ENCODE measurements at regions not wholly inside any gene's neighbourhood (a gene's known extent, or its start where the extent isn't known, plus 50 kb on each side); places are given as distances from the start of the nearest gene placed in this dataset.

- no peak overlapping the region for H3K27ac ChIP-seq (ENCODE audit: extremely low read depth, low read depth, low read length)
- POLR2A ChIA-PET: no interaction called here
- H3K36me3 ChIP-seq (ENCODE audit: control insufficient read depth in 2 of 2, insufficient read depth in 1 of 2, low read length in 2 of 2): no peaks in the 10 kb centered on the region
- H3K4me3 ChIP-seq (ENCODE audit: low read depth, low read length): no peak overlapping the region
- H3K9me3 ChIP-seq (ENCODE audit: control insufficient read depth, insufficient read depth, low read depth, low read length): no peaks in the 10 kb centered on the region
- no peak for TF ChIP-seq PBX3 (CRISPR knock-in tag; IDR thresholded peaks at IDR 0.05)
- TF ChIP-seq HOXA7 (CRISPR knock-in tag; IDR thresholded peaks at IDR 0.05; ENCODE audit: borderline replicate concordance): no peak
- TF ChIP-seq ZIC2 (tag by site-specific recombination; IDR thresholded peaks at IDR 0.05): no peak
- TF ChIP-seq ZFP37 (tag by site-specific recombination; IDR thresholded peaks at IDR 0.05): no peak
- no peak for TF ChIP-seq ZNF416 (tag by site-specific recombination; IDR thresholded peaks at IDR 0.05)
- no peak for TF ChIP-seq ZNF157 (tag by site-specific recombination; IDR thresholded peaks at IDR 0.05)
- TF ChIP-seq ZNF658 (tag by site-specific recombination; IDR thresholded peaks at IDR 0.05): no peak
- TF ChIP-seq ZBTB8A (tag by site-specific recombination; IDR thresholded peaks at IDR 0.05): no peak
- no peak for TF ChIP-seq ZNF18 (tag by site-specific recombination; IDR thresholded peaks at IDR 0.05)
- TF ChIP-seq BCL11A (tag by site-specific recombination; IDR thresholded peaks at IDR 0.05; ENCODE audit: low read depth): no peak
- no peak for TF ChIP-seq ZNF510 (tag by site-specific recombination; IDR thresholded peaks at IDR 0.05; ENCODE audit: insufficient replicate concordance)
- no peak for TF ChIP-seq ZNF558 (tag by site-specific recombination; IDR thresholded peaks at IDR 0.05)
- TF ChIP-seq PRDM4 (tag by site-specific recombination; IDR thresholded peaks at IDR 0.05): no peak
- no peak for TF ChIP-seq ZNF529 (tag by site-specific recombination; IDR thresholded peaks at IDR 0.05; ENCODE audit: insufficient replicate concordance)
- TF ChIP-seq HOXC10 (CRISPR knock-in tag; IDR thresholded peaks at IDR 0.05): no peak
- TF ChIP-seq ZNF2 (tag by site-specific recombination; IDR thresholded peaks at IDR 0.05): no peak
- TF ChIP-seq ZNF341 (tag by site-specific recombination; IDR thresholded peaks at IDR 0.05; ENCODE audit: low read depth): no peak
- no peak for TF ChIP-seq ZNF555 (tag by site-specific recombination; conservative IDR thresholded peaks at IDR 0.05)
- CTCF ChIA-PET: interaction anchor here (1.0 kb wide), 1 partner anchor 359 kb away, joined by 3 read pairs; no protein-coding TSS in a partner anchor
- no peaks in the 10 kb centered on the region for H3K4me1 ChIP-seq (ENCODE audit: control insufficient read depth, insufficient read depth, low read length)
Observed at GRCh38 chr21:33988237-33989017, 72.8 kb upstream of the ATP5PO start.

GRCh38 chr21:33987461-33987860 lies 71.9 kb upstream of the ATP5PO start:
- CTCF ChIA-PET: interaction anchor here (0.6 to 1.0 kb wide), 3 partner anchors 36 to 708 kb away, joined by 3 to 4 read pairs (median 3); no protein-coding TSS in a partner anchor
- Histone ChIP-seq H3K36me3 (ENCODE audit: control insufficient read depth in 2 of 2, insufficient read depth in 1 of 2, low read length in 2 of 2) (no peaks in the 10 kb centered on the region), H3K4me3 (ENCODE audit: low read depth, low read length) (no peak overlapping the region), H3K4me1 (ENCODE audit: control insufficient read depth, insufficient read depth, low read length) (no peaks in the 10 kb centered on the region), H3K27ac (ENCODE audit: extremely low read depth, low read depth, low read length) (no peak overlapping the region), H3K9me3 (ENCODE audit: control insufficient read depth, insufficient read depth, low read depth, low read length) (no peaks in the 10 kb centered on the region)
- 0 out of 2 replicates have a peak, but pooled peaks have one; percentile 20 for TF ChIP-seq ZNF341 (tag by site-specific recombination; IDR thresholded peaks at IDR 0.05; ENCODE audit: low read depth)
- no peak for TF ChIP-seq GLI2 (tag by site-specific recombination; IDR thresholded peaks at IDR 0.05; ENCODE audit: borderline replicate concordance, low read depth)
- POLR2A ChIA-PET: no interaction called here
